HG03571 (cell line): ENCODE measurements at regions not wholly inside any gene's neighbourhood (a gene's known extent, or its start where the extent isn't known, plus 50 kb on each side); places are given as distances from the start of the nearest gene placed in this dataset.
"Not testable (repeated sequence)": the region's sequence is repeated elsewhere in the genome, so short reads cannot be mapped to it uniquely, and the experiment has no call there.

Experiments used
- ATAC-seq: cut with Tn5 transposase; IDR thresholded peaks from one replicate; pipeline ENCODE4 v1.9.1; 2021; ENCODE audit not compliant: unreplicated experiment

GRCh38 chr6:145539831-145540230 lies 195.5 kb downstream of the EPM2A start:
- ATAC-seq, result no peak

GRCh38 chr6:145540741-145541140 lies 194.6 kb downstream of the EPM2A start:
- ATAC-seq, result no peak

- no peak for ATAC-seq
Observed at GRCh38 chr6:145544041-145544440, 191.3 kb downstream of the EPM2A start.

- no peak for ATAC-seq
Observed at GRCh38 chr6:145544514-145544913, 190.8 kb downstream of the EPM2A start.

- ATAC-seq, result no peak
Observed at GRCh38 chr6:145546265-145546664, 189.1 kb downstream of the EPM2A start.

- no peak for ATAC-seq
Observed at GRCh38 chr6:145547594-145548335, 187.6 kb downstream of the EPM2A start.

- ATAC-seq, result no peak
Observed at GRCh38 chr6:145548933-145549648, 186.2 kb downstream of the EPM2A start.

- ATAC-seq, result no peak
Observed at GRCh38 chr6:145551164-145551563, 184.2 kb downstream of the EPM2A start.

- no peak for ATAC-seq
Observed at GRCh38 chr6:145555084-145555483, 180.2 kb downstream of the EPM2A start.

- ATAC-seq, result no peak
Observed at GRCh38 chr6:145557474-145557873, 177.8 kb downstream of the EPM2A start.

GRCh38 chr6:145559836-145560235 lies 175.5 kb downstream of the EPM2A start:
- ATAC-seq, result no peak

GRCh38 chr6:145561095-145562072 lies 173.9 kb downstream of the EPM2A start:
- ATAC-seq, result no peak

- no peak for ATAC-seq
Observed at GRCh38 chr6:145562771-145563615, 172.3 kb downstream of the EPM2A start.

GRCh38 chr6:145564553-145564952 lies 170.8 kb downstream of the EPM2A start:
- ATAC-seq, result no peak

- ATAC-seq, result no peak
Observed at GRCh38 chr6:145567684-145568252, 167.6 kb downstream of the EPM2A start.

GRCh38 chr6:145569140-145569539 lies 166.2 kb downstream of the EPM2A start:
- no peak for ATAC-seq

- not testable (repeated sequence) for ATAC-seq
Observed at GRCh38 chr6:145570336-145570735, 165.0 kb downstream of the EPM2A start.

GRCh38 chr6:145574269-145574668 lies 161.1 kb downstream of the EPM2A start:
- not testable (repeated sequence) for ATAC-seq
